DMS53 (cell line): ENCODE measurements at regions not wholly inside any gene's neighbourhood (a gene's known extent, or its start where the extent isn't known, plus 50 kb on each side); places are given as distances from the start of the nearest gene placed in this dataset.

Experiments used
- DNase-seq: peaks from one replicate; lab custom pipeline; 2025; lab: John Stamatoyannopoulos, UW

DNA sequence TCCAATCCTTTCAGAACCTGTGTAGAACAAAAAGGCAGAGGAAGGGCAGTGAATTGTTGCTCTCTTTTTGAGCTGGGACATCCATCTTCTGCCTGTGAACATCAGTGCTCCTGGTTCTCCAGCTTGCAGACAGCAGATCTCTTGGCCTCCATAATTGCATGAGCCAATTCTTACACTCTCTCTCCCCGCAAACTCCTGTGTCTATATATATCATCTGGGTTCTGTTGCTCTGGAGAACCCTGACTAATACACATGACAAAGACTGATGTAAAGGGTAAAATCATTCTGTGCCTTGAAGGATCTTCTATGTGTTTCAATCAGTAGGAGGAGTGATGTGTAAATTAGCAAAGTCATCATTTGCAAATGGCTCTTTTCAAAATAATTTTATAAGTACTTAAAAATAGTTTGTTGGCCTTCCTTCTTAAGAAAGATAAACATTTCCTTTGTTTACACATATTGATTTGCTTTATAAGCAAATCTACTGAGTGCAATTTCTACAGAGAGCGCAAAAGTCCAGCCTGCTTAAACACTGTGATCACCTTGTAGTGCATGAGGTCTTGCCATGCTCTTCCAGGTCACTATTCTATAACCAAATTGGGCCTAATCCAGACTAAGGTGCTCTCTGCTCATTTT is 154.9 kb upstream of the ANKRD28 start:
- no peak for DNase-seq

DNA sequence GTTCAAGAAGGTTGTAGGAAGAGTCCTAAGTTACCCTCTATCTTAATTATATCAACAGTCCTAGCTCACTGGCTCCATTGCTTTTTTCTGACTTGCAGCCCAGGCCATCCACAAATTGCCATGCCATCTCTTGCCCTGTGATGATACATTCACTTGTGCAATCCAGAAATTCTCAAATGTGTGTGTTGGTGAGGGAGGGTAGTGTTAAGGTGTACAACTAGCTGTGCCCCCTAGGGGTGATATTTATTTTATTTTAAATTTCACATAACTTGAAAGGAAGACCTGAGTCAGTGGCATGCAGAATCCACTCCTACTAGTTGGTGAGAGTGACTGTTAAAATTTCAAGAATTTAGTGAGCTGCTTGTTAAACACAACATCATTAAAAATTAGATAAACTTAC is 156.1 kb upstream of the ANKRD28 start:
- peak; percentile 4 for DNase-seq

DNA sequence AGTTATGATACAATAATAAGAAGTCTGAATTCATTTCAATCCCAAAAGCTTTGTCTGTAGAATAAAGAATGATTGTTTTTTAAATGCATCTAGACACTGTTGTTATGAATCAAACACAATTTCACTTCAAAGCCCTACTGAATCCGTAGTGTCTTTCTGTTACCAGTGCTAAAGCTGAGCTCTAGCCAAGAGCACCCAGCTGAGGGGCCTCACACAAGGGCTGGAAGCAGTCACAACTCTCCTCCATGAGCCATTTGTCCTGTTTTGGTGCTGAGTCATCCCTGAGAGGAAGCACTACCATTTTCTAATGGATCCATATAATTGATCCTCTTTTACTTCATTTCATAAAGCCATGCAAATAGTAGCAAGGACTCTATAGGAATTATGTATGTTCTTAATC is 158.2 kb upstream of the ANKRD28 start:
- DNase-seq = no peak

DNA sequence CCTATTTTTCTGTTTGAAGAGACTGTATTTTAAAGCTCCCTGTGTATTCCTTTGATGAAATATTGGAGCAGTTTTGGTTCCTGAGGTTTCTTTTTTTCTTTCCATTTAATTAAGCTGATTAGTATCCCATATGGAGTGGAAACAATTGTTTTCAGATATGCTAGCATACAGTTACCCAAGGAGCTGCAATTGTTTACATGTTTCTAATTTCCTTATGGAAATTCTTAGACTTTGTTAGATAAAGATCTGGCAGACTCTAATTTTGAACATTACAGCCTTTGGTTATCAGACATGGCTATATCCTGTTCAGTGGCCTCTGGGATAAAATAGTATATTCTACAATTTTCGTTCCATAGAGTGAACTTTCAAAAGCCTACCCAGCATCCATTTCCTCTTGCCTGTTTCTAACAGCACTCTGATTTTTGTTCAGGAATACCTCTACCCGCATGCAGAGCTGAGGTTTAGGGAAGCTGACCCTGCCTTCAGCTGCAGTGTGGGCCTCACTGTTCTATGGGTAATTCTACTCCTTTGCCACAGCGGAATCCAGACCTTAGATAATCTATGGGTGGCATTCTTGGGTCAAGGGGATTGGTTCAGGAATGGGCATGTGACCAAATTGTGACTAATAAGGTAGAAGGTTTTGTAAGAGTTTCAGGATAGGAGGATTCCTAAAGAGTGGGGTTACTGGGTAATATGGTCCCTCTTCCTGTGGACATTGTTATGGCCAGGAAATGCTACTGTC is 161.1 kb upstream of the ANKRD28 start:
- no peak for DNase-seq

DNA sequence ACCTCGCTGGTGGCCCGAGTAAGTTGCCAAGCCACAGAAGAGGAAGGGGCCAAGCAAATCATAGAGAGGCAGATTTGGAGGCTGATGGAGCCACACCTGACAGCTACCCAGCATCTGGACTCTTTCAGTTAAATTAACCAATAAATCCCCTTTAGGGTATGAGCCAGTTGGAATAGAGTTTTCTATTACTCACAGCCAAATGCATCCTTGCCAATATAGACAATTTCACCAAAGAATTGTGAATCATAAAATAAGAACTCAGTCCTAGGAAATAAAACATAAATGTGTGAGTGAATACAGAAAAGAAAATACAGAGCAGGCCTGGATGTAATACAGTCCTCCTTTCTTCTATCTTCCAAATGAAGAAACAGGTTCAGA is 161.6 kb upstream of the ANKRD28 start:
- DNase-seq = no peak

DNA sequence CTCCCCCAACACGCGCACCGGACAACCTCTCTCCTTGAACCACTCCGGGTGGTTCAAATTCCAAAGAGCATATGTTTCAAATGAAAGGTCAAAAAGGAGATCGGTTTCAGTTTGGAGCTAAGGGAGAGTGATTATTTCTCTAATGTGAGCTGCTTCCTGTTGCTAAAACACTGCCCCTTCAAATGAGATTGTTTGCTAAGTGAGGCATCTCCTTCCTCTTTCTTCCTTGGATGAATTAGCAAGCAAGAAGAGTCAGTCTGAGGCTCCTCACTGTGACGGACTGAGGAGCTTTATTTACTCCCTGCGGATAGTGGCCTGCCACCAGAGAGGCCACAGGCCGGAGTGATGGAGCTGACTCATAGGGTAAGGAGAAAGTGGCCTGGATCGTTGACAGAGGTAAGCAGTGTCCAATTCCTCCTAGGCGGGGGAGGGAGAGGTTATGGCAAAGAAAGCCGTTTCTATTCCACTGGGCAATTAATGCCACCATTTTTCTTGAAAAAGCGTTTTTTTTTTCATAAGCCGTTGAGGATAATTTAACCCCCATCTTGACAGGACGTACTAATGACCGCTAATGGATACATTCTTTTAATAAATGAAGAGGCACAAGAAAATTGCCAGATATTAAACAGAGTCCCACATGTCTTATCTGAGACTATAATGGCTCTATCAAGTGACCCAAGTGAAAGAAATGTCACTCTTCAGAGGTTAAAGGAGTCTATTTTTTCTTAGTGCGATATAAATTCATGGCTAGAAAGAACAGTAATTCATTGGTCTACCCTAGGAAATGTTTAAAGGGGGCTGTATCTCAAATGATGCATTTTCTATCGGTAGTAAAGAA is 167.0 kb upstream of the ANKRD28 start:
- DNase-seq = no peak

DNA sequence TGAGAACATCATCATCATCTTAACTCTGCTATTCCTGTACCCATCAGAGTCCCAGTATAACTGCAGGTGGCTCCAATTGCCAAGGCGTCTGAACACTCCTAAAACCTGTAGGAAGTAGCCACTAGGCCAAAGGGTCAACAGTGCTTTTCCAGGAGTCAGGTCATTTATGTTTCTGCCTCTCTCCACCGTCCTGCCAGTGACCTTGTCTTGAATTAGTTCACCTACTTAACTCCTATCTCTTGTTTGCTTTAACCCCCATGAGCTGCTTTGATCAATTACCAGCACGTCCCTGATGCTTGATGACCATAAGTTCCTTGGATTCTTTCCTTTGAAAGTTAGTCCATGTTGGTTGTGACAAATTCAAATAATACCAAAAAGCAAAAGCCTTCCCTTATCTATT is 169.8 kb upstream of the ANKRD28 start:
- no peak for DNase-seq

DNA sequence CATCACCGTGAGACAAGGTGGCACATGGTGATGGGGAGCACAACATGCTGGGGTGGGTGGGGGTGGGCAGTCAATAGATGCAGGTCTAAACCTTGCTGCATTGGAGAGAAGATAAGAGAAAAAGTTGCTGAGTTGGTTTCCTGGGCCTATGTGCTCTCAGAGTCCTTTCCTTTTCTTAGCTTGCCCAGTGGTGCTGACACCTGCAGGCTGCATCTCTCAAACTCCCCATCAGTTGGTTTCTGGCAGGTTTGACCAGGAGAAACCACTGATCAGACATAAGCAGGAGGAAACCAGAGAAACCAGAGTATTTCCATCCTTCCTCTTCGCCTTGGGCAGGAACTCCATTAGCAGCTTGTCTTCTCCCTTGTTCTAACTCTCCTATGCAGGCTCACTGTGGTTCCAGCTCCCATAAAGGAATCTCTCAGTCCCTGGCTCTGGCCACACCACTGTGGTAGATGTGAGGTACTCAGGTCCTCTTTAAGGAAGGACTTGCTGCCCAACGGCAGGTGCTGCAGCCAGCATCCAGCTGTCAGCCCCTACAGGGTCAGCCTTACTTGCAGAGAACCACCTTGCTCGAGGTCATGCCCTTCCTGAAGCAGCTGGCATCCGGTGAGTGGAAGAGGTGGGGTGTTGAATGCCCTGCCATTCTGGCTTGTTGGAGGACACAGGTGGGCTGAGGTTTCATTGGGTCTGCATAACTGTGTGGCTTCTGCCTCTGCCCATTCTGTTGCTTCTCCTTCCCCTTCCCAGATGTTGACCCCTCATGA is 172.3 kb upstream of the ANKRD28 start:
- no peak for DNase-seq

DNA sequence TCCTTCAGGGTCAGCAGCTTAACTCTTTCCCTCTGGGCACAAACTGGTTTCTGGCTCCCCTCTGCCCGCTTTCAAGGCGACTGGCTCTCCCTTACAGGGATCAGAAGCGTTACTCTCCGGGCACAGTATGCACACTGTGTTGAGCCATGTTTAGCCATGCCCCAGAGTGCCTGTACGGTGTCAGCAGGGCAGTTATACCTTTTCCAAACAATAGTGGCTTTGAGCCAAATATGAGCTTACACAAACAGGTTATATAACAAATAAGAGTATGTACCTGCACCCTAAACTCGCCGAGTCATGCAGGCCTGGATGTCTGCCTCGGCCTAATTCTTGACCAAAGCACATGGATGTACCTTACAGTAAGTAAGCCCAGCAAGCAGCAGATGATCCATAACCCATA is 175.6 kb upstream of the ANKRD28 start:
- DNase-seq = no peak

DNA sequence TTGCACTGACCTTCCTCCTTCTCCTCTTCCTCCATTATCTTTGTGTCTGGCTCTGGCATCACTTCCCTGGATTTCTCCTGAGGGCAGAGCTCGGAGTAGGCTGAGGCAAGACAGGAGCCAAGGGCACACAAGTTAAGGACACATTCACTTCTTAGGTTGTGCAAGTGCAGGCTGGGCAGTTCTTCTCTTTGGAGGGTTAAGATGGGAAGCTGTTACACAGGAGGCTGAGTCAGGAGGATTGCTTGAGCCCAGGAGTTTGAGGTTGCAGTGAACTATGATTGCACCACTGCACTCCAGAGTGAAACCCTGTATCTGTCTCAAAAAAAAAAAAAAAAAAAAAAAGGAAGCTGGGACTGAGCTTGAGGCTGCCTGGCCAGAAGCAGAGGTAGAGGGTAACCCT is 176.2 kb upstream of the ANKRD28 start:
- no peak for DNase-seq

DNA sequence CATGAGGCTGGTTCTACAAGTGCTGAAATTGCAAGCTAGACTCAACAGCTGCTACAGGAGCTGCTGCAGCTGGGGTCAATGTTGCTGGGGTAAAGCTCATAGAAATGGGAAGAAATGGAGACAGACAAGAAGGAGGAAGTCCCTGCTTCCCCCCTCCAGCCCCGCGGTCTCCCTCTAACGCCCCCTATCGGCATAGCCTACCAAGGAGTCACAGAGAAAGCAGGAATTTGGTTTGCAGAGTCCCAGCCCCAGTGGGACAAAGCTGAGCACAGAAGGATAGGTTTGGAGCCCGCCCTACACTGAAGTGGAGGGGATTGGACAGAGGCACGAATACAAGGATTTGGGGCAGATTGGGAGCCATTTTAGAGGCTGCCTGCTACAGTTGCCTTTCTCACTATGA is 176.9 kb upstream of the ANKRD28 start:
- DNase-seq = peak; percentile 10

DNA sequence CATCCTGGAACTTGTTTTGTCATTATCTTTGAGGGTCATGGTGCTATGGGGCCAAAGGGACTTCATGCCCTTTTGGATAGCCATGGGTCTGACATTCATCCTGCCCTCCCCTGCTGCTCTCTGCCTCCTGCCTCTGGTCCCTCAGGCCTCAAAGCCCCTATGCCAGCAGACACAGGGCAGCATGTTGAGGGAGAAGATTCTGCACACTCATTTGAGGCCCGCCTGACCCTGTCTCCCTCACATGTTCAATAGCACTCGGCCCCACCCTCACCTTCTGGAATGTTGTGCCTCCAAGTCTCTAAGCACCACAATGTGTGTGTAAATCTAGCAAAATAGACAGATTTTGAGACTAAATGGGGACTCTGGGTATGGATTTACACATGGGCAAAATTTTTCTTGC is 178.7 kb upstream of the ANKRD28 start:
- DNase-seq = no peak

DNA sequence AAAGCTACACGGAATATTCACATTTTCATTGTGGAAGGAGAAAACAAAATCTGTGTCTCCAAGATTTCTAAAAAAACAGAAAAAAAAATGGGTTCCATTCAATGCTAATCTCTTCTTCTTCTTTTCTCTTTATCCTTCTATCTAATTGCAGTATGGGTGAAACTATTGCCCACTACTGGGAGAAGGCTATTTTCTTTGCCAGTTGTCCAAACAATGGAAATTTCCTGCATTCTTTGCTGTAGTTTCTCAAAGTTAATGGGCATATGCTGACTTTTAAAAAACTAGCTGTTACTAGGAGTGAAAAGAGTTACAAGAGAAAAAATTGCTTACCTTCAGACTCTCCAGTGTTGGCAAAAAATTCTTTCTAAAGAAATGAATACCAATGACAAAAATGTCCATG is 179.3 kb upstream of the ANKRD28 start:
- DNase-seq = no peak

DNA sequence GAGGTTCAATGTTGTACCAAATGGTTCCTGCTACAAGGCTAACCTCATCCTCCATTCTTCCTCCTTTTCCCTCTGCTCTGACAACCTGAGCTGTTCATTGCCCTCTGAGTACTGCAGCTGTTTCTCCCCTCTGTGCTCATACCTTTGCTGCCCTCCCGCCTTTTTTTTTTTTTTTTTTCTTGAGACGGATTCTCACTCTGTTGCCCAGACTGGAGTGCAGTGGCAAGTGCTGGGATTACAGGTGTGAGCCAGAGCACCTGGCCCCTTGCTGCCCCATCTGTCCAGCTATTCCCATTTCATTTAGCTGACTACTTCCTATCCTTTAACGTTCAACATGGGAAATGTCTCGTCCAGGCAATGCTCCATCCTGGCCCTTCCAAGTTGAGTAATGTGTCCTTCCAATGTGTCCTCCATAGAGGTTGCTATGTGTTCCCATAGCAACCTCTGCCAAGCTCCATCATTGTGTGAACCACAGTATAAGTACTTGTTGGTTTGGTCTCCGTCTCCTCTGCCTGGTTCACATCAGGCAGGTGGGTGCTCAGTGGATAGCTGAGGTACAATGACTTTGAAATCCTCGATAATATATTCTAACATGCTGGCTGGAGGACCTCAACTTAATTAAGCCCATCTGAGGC is 179.9 kb upstream of the ANKRD28 start:
- peak; percentile 15 for DNase-seq

DNA sequence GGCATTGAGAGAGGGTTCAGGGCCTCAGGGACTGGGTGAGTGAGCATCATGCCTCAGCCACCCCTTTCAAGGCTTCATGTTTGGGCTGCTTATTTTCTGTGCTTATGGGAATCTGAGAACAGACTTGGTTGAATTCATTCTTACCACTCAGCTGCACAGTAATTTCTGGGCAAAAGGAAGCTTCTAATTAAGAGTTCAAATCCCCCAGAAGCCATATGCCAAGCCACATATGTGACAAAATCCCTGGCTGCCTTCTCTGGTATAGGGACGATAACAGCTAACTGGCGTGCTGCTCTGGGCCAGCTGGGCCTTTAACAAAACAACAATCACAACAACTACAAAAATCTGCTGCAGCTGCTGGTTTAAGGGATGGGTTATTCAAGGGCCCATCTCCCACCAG is 181.0 kb upstream of the ANKRD28 start:
- no peak for DNase-seq

DNA sequence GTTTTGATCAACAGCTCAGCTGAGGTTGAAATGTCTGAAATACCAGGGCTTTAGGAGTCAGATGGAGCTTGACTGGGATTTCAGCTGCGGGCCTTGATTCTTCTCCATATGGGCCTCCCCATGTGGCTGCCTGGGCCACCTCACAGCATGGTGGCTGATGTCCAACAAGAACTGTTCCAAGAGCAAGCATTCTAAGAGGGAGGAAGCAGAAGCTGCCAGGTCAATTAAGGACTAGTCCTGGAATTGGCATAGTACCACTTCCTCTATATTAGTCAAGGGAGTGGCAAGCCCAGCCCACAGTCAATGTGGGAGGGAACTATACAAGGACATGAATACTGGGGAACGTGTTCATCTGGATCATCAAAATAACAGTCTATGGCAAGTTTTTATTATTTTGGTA is 181.7 kb upstream of the ANKRD28 start:
- DNase-seq = no peak

DNA sequence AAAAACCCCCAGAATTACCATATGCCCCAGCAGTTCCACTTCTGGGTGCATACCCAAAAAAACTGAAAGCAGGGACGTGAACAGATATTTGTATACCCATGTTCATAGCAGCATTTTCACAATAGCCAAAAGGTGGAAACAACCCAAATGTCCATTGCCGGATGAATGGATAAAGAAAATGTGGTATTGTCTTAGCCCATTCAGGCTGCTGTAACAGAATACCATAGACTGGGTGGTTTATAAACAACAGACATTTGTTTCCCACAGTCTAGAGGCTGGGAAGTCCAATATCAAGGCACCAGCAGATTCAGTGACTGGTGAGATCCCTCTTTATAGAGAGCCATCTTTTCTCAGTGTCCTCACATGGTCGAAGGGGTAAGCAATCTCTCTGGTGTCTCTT is 182.1 kb upstream of the ANKRD28 start:
- DNase-seq = no peak

DNA sequence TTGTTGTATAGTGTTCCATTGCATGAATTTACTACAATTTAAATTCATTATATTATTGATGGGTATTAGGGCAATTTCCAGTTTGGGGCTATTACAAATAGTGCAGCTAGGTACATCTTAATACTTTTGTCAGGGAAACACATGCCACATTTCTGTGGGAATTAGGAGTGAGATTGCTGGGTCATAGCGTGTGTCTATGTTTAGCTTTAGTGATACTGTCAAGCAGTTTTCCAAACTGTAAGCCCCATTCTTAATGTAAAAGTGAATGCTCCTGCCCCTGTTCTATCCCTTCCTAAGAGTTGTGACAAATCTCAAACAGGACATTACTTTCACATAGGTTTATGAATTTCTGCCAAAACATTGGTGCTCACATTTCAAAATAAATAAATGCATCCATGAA is 184.5 kb upstream of the ANKRD28 start:
- DNase-seq = no peak

DNA sequence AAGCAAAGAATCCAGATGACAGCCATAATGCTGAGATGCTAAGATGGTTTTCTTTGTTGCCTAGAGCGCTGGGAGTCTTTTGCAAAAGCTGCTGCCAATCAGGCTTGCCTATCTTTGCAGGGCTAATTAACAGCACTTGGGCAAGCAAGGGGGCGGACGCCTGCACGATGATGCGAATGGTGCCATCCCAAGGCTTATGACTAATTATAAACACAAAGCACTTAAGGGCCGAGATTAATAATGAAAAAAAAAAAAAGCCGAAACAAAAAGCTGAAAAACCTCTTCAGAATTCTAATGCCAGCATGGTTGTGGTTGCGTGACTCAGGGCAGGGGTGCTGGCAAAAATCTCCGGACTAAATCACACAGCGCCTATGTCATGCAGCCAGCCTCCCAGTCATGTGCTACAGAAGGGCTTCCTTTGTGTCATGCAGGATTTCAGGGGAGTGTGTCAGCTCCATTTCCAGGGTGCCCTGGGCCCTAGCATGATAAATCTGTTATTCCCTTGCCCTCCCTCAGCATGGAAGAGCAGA is 185.0 kb upstream of the ANKRD28 start:
- peak; percentile 41 for DNase-seq

DNA sequence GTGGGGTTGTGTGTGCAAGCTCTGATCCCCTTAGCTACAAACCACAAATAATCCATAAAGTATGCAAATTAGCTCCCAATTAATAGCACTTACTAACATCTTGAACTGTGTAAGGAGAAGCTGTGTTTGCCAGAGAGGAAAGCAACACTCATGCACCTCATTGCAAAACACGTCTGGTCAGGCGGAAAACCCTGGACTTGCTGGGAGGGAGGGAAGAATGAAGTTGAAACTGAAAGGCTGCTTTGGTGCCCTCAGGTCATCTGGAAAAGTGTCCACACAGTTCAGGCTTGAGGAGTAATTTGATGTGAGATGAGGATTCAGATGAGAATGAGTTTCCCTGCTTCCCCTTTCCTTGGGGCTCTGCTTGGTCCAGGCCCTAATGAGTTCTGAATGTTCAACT is 185.5 kb upstream of the ANKRD28 start:
- no peak for DNase-seq

DNA sequence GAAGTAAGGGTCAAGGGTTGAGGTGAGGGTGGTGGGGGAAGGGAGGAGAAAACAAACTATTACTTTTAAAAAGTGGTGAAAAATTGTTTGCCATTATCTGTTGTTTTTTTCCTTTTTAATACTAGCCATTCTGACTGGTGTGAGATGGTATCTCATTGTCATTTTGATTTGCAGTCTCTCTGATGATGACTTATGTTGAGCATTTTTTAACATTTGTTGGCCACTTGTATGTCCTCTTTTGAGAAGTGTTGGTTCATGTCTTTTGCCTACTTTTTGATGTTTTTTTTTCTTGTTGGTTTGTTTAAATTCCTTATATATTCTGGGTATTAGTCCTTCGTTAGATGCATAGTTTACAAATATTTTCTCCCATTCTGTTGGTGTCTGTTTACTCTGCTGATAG is 185.9 kb upstream of the ANKRD28 start:
- DNase-seq = no peak

DNA sequence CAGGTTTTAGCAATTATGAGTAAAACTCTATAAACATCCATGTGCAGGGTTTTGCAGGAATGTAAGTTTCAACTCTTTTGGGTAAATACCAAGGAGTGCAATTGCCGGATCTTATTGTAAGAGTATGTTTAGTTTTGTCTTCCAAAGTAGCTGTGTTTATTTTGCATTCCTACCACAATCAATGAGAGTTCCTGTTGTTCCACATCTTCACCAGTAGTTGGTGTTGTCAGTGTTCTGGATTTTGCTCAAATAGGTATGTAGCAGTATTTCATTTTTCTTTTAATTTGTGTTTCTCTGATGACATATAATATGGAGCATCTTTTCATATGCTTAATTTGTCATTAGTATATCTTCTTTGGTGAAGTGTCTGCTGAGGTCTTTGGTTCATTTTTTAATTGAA is 185.1 kb upstream of the GALNT15 start:
- peak; percentile 0 for DNase-seq
